IMR-90 (cell line): ENCODE measurements at regions not wholly inside any gene's neighbourhood (a gene's known extent, or its start where the extent isn't known, plus 50 kb on each side); places are given as distances from the start of the nearest gene placed in this dataset.

Source experiments
- ATAC-seq: fragments of 200-7000 bp; cut with Tn5 transposase; 2 replicates; pipeline ENCODE4 v1.9.1; 2020; ENCODE audit warnings: low read depth, mild to moderate bottlenecking, moderate library complexity
- BruUV-seq: library from RNA; stranded (reverse); fragments of 400-500 nt; replicated peaks from 2 replicates; lab custom pipeline; 2021; lab: Mats Ljungman, UMichigan
- CTCF ChIA-PET: fragments of 300-600 bp; formaldehyde crosslinking; extraction: SDS; loops from one replicate; lab custom pipeline; 2021; ENCODE audit warnings: antibody characterized with exemption; lab: Yijun Ruan, JAX
- POLR2A ChIA-PET: fragments of 300-600 bp; sonication (Branson Sonifier 250); formaldehyde crosslinking; loops from one replicate; lab custom pipeline; 2022; ENCODE audit warnings: antibody characterized with exemption; ENCODE audit not compliant: unreplicated experiment; lab: Charles Lee
- DNase-seq: peaks from one replicate; pipeline ENCODE4 v3.0.0; 2013
- H2AFZ ChIP-seq: replicated peaks from 2 replicates; pipeline ENCODE3; 2013; ENCODE audit warnings: low read length, mild to moderate bottlenecking; ENCODE audit not compliant: poor library complexity
- H2AK5ac ChIP-seq: 2 replicates; pipeline ENCODE4 v1.6.1; 2013; ENCODE audit warnings: low read depth, low read length, inconsistent platforms
- H2AK9ac ChIP-seq: replicated peaks from 2 replicates; pipeline ENCODE3; 2013; ENCODE audit warnings: mild to moderate bottlenecking, low read depth, low read length, moderate library complexity; ENCODE audit not compliant: poor library complexity
- H2BK120ac ChIP-seq: 2 replicates; pipeline ENCODE4 v1.6.1; 2013; ENCODE audit warnings: low read depth, low read length, inconsistent platforms
- H2BK15ac ChIP-seq: 3 replicates; pipeline ENCODE4 v1.6.1; 2013; ENCODE audit warnings: low read depth, low read length, inconsistent platforms
- H2BK20ac ChIP-seq: 2 replicates; pipeline ENCODE4 v1.6.1; 2013; ENCODE audit warnings: low read depth, mild to moderate bottlenecking, inconsistent platforms, low read length, moderate library complexity
- H2BK5ac ChIP-seq: 2 replicates; pipeline ENCODE4 v1.6.1; 2013; ENCODE audit warnings: mild to moderate bottlenecking, low read depth, low read length, inconsistent platforms; ENCODE audit not compliant: poor library complexity, severe bottlenecking
- H3K14ac ChIP-seq: replicated peaks from 2 replicates; pipeline ENCODE4 v1.6.1; 2013; ENCODE audit warnings: low read depth, low read length, inconsistent platforms
- H3K18ac ChIP-seq: 2 replicates; pipeline ENCODE4 v1.6.1; 2013; ENCODE audit warnings: low read depth, low read length, control low read depth
- H3K23ac ChIP-seq: 2 replicates; pipeline ENCODE4 v1.6.1; 2013; ENCODE audit warnings: low read depth, low read length, inconsistent platforms
- H3K27ac ChIP-seq: 2 replicates; pipeline ENCODE4 v1.5.1; 2013; ENCODE audit warnings: mild to moderate bottlenecking, control low read depth, low read length; ENCODE audit not compliant: insufficient read depth
- H3K27me3 ChIP-seq: 2 replicates; pipeline ENCODE4 v1.6.1; 2013; ENCODE audit warnings: low read length; ENCODE audit not compliant: control insufficient read depth, insufficient read depth
- H3K36me3 ChIP-seq: 2 replicates; pipeline ENCODE4 v1.6.1; 2013; ENCODE audit warnings: low read length, mixed read lengths; ENCODE audit not compliant: control insufficient read depth, insufficient read depth
- H3K4ac ChIP-seq: 2 replicates; pipeline ENCODE4 v1.6.1; 2013; ENCODE audit warnings: low read depth, low read length, inconsistent platforms
- H3K4me1 ChIP-seq: 2 replicates; pipeline ENCODE4 v1.6.1; 2013; ENCODE audit warnings: low read length, mixed read lengths; ENCODE audit not compliant: control insufficient read depth, insufficient read depth
- H3K4me2 ChIP-seq: 2 replicates; pipeline ENCODE4 v1.6.1; 2013; ENCODE audit warnings: low read depth, mild to moderate bottlenecking, control low read depth, low read length, moderate library complexity
- H3K4me3 ChIP-seq: 2 replicates; pipeline ENCODE4 v1.5.1; 2013; ENCODE audit warnings: low read depth, mild to moderate bottlenecking, control low read depth, low read length, moderate library complexity; ENCODE audit not compliant: insufficient read depth
- H3K56ac ChIP-seq: 2 replicates; pipeline ENCODE4 v1.6.1; 2013; ENCODE audit warnings: low read length, inconsistent platforms; ENCODE audit not compliant: insufficient read depth; ENCODE audit errors: extremely low read depth
- H3K79me1 ChIP-seq, 2 experiments: 2 replicates each; pipeline ENCODE4 v1.6.1; 2013; ENCODE audit warnings: low read length in 2 of 2, inconsistent platforms in 1 of 2, low read depth in 1 of 2
- H3K9ac ChIP-seq: 2 replicates; pipeline ENCODE4 v1.6.1; 2013; ENCODE audit warnings: low read depth, low read length, control low read depth
- H3K9me1 ChIP-seq: 2 replicates; pipeline ENCODE4 v1.6.1; 2013; ENCODE audit warnings: low read length, inconsistent platforms; ENCODE audit not compliant: insufficient read depth
- H3K9me3 ChIP-seq: 2 replicates; pipeline ENCODE4 v1.6.1; 2013; ENCODE audit warnings: low read length; ENCODE audit not compliant: control insufficient read depth, insufficient read depth
- H4K20me1 ChIP-seq: 2 replicates; pipeline ENCODE4 v1.6.1; 2013; ENCODE audit warnings: low read length, inconsistent platforms; ENCODE audit not compliant: insufficient read depth
- H4K5ac ChIP-seq: 2 replicates; pipeline ENCODE4 v1.6.1; 2013; ENCODE audit warnings: mild to moderate bottlenecking, low read depth, low read length, control low read depth
- H4K8ac ChIP-seq, 2 experiments: 2 replicates each; pipeline ENCODE4 v1.6.1; 2013; ENCODE audit warnings: low read depth in 2 of 2, low read length in 2 of 2, control low read depth in 1 of 2, inconsistent platforms in 1 of 2
- H4K91ac ChIP-seq: 2 replicates; pipeline ENCODE4 v1.6.1; 2013; ENCODE audit warnings: low read depth, low read length, inconsistent platforms; ENCODE audit not compliant: insufficient read depth
- MXI1 ChIP-seq: IDR thresholded peaks from 2 replicates; pipeline ENCODE4 v1.6.1; 2012; ENCODE audit warnings: low read depth, mild to moderate bottlenecking, low read length, moderate library complexity, borderline replicate concordance
- SMC3 ChIP-seq: fragments of 150-350 bp; IDR thresholded peaks from 2 replicates; pipeline ENCODE4 v1.6.1; 2016; ENCODE audit warnings: low read depth, mild to moderate bottlenecking, antibody characterized with exemption, low read length, moderate library complexity
- WGBS, 2 experiments: methylation state at CpG; one replicate each; pipeline versions ENCODE4 v1.1.5 to v1.1.7; 2013; ENCODE audit warnings: missing lambda C conversion rate in 2 of 2; ENCODE audit not compliant: insufficient read length in 1 of 2; ENCODE audit errors: extremely low coverage in 2 of 2; 5-methylcytosine and 5-hydroxymethylcytosine counted together
- dilution Hi-C: fragments of 300-500 bp; cut with HindIII; formaldehyde crosslinking; loops from one replicate; pipeline ENCODE4 v1.14.3; 2018; ENCODE audit warnings: low sequenced_read_pairs; ENCODE audit not compliant: unreplicated experiment
- in situ Hi-C: fragments of 300-500 bp; cut with MboI; formaldehyde crosslinking; loops from 3 replicates; pipeline ENCODE4 v1.14.3; 2019; ENCODE audit warnings: low sequenced_read_pairs, inconsistent platforms, mixed read lengths
- intact Hi-C: fragments of 100-400 bp; cut with micrococcal nuclease; formaldehyde crosslinking; loops from 2 replicates; pipeline ENCODE4 v1.10.0; 2022

- Histone ChIP-seq H2BK15ac (no peak overlapping the region), H3K18ac (no peak overlapping the region), H4K20me1 (no peaks in the 10 kb centered on the region), H2BK5ac (no peak overlapping the region), H2BK120ac (no peak overlapping the region), H2BK20ac (no peak overlapping the region), H3K27ac (no peak overlapping the region), H4K91ac (no peak overlapping the region), H3K14ac (no peak overlapping the region), H3K9me3 (no peaks in the 10 kb centered on the region), H3K4ac (no peak overlapping the region), H2AK5ac (no peak overlapping the region), H3K4me2 (no peak overlapping the region), H3K79me1 (no peaks in the 10 kb centered on the region), H3K9me1 (no peaks in the 10 kb centered on the region), H3K9ac (no peak overlapping the region), H4K8ac (no peak overlapping the region), H2AK9ac (no peak overlapping the region), H3K56ac (no peak overlapping the region), H3K36me3 (no peaks in the 10 kb centered on the region), H3K4me1 (no peaks in the 10 kb centered on the region), H4K5ac (no peak overlapping the region), H3K27me3 (no peaks in the 10 kb centered on the region), H3K4me3 (no peak overlapping the region), H3K23ac (no peak overlapping the region), H2AFZ (no peak overlapping the region)
- no CpG with 5 or more reads among the region's 3 CpGs for WGBS, 2 experiments
- intact Hi-C loops: no loop called here
- ChIA-PET CTCF (no interaction called here), POLR2A (no interaction called here)
- in situ Hi-C loops: no loop called here
- no peak for TF ChIP-seq SMC3
- no peak for TF ChIP-seq MXI1
- ATAC-seq (no peak), DNase-seq (no peak)
- no TSS peak for BruUV-seq
- dilution Hi-C loops: no loop called here
Observed at GRCh38 chr1:69315416-69315815, 252.3 kb upstream of the LRRC7 start.
